HCT116 (cell line): ENCODE measurements at regions not wholly inside any gene's neighbourhood (a gene's known extent, or its start where the extent isn't known, plus 50 kb on each side); places are given as distances from the start of the nearest gene placed in this dataset.

Experiments used
- ATF3 ChIP-seq: IDR thresholded peaks from 2 replicates; pipeline ENCODE4 v1.6.1; 2012
- CBX3 ChIP-seq: IDR thresholded peaks from 2 replicates; pipeline ENCODE4 v1.6.1; 2012; ENCODE audit warnings: low read depth
- CTCF ChIP-seq, 3 experiments: fragments of 200-600 bp in 1 of 3; sonication (generic) in 1 of 3; IDR thresholded peaks in 2 of 3; conservative IDR thresholded peaks in 1 of 3; 2 replicates each; pipeline ENCODE4 v1.5.1; 2012 to 2017; ENCODE audit warnings: low read depth in 2 of 3, low read length in 2 of 3, antibody characterized with exemption in 1 of 3, borderline replicate concordance in 1 of 3, control low read depth in 1 of 3, mild to moderate bottlenecking in 1 of 3, mixed read lengths in 1 of 3, mixed run types in 1 of 3, moderate library complexity in 1 of 3; ENCODE audit not compliant: insufficient read depth in 1 of 3
- EZH2 ChIP-seq: fragments of 200-600 bp; sonication (generic); IDR thresholded peaks from 2 replicates; pipeline ENCODE4 v1.6.1; 2017; ENCODE audit warnings: antibody characterized with exemption, mixed run types
- EZH2phosphoT487 ChIP-seq: fragments of 200-600 bp; IDR thresholded peaks from 2 replicates; pipeline ENCODE4 v1.6.1; 2018; ENCODE audit warnings: antibody characterized with exemption, borderline replicate concordance
- MAX ChIP-seq: IDR thresholded peaks from 2 replicates; pipeline ENCODE4 v1.6.1; 2012
- POLR2A ChIP-seq: IDR thresholded peaks from 2 replicates; pipeline ENCODE4 v1.7.0; 2011; ENCODE audit warnings: borderline replicate concordance; ENCODE audit not compliant: insufficient read depth, insufficient read length; ENCODE audit errors: extremely low read depth
- POLR2AphosphoS5 ChIP-seq: IDR thresholded peaks from 2 replicates; pipeline ENCODE4 v1.6.1; 2011; ENCODE audit warnings: mild to moderate bottlenecking, low read depth, low read length, moderate library complexity
- RAD21 ChIP-seq: IDR thresholded peaks from 2 replicates; pipeline ENCODE4 v1.6.1; 2012; ENCODE audit warnings: low read depth, mild to moderate bottlenecking
- REST ChIP-seq: IDR thresholded peaks from 2 replicates; pipeline ENCODE4 v1.6.1; 2012; ENCODE audit warnings: low read depth
- YY1 ChIP-seq: IDR thresholded peaks from 2 replicates; pipeline ENCODE4 v1.6.1; 2011; ENCODE audit warnings: low read length, low read depth, moderate library complexity, mild to moderate bottlenecking; ENCODE audit not compliant: insufficient replicate concordance; ENCODE audit errors: extremely low read depth
- ZBTB33 ChIP-seq: IDR thresholded peaks from 2 replicates; pipeline ENCODE4 v1.6.1; 2011; ENCODE audit warnings: mild to moderate bottlenecking, low read length, moderate library complexity; ENCODE audit not compliant: insufficient replicate concordance; ENCODE audit errors: extremely low read depth
- ZNF274 ChIP-seq: fragments of 200-500 bp; sonication (Bioruptor generic); IDR thresholded peaks from 2 replicates; pipeline ENCODE4 v1.6.1; 2014; ENCODE audit warnings: mild to moderate bottlenecking, low read depth, low read length, inconsistent platforms

- no peak for TF ChIP-seq CTCF (IDR thresholded peaks at IDR 0.05 in 2 of 3, conservative IDR thresholded peaks at IDR 0.05 in 1 of 3; ENCODE audit: borderline replicate concordance in 1 of 3, insufficient read depth in 1 of 3, low read depth in 2 of 3, low read length in 2 of 3)
- TF ChIP-seq ATF3: no peak
- no peak for TF ChIP-seq ZNF274
- TF ChIP-seq EZH2phosphoT487: no peak
- TF ChIP-seq EZH2: no peak
- no peak for TF ChIP-seq ZBTB33
- no peak for TF ChIP-seq MAX
- no peak for TF ChIP-seq CBX3
- no peak for TF ChIP-seq POLR2AphosphoS5
- no peak for TF ChIP-seq RAD21
- no peak for TF ChIP-seq POLR2A
- no peak for TF ChIP-seq REST
- no peak for TF ChIP-seq YY1
These were observed 979.6 kb upstream of the SPRY2 start for GRCh38 chr13:81320516-81320915.
